PC-9 (cell line): ENCODE measurements at regions not wholly inside any gene's neighbourhood (a gene's known extent, or its start where the extent isn't known, plus 50 kb on each side); places are given as distances from the start of the nearest gene placed in this dataset.

Experiments
- BruUV-seq: library from RNA; stranded (reverse); fragments of 400-500 nt; replicated peaks from 2 replicates; lab custom pipeline; 2021; lab: Mats Ljungman, UMichigan
- CTCF ChIA-PET: fragments of 300-600 bp; sonication (Branson Sonifier 250); formaldehyde crosslinking; loops from one replicate; lab custom pipeline; 2022; ENCODE audit warnings: antibody characterized with exemption; lab: Charles Lee
- POLR2A ChIA-PET: fragments of 300-600 bp; sonication (Branson Sonifier 250); formaldehyde crosslinking; loops from one replicate; lab custom pipeline; 2022; ENCODE audit warnings: antibody characterized with exemption; ENCODE audit not compliant: unreplicated experiment; lab: Charles Lee
- DNase-seq, 2 experiments: peaks; one replicate each; pipeline versions ENCODE4 v3.0.0 to v3.0.0-alpha.2; 2015 to 2022; ENCODE audit warnings: mixed read lengths in 1 of 2
- H2AFZ ChIP-seq: fragments of 200-600 bp; sonication (generic); 2 replicates; pipeline ENCODE4 v1.8.1; 2017; ENCODE audit warnings: antibody characterized with exemption
- H3F3A ChIP-seq: fragments of 200-600 bp; sonication (generic); 2 replicates; pipeline ENCODE4 v1.8.1; 2017; ENCODE audit warnings: antibody characterized with exemption, mild to moderate bottlenecking, low read depth; ENCODE audit not compliant: insufficient read depth
- H3K27ac ChIP-seq: fragments of 200-600 bp; sonication (generic); 2 replicates; pipeline ENCODE4 v1.6.1; 2016; ENCODE audit warnings: mixed run types
- H3K27me3 ChIP-seq: fragments of 200-600 bp; sonication (generic); 2 replicates; pipeline ENCODE4 v1.6.1; 2016; ENCODE audit warnings: low read depth, mixed run types; ENCODE audit not compliant: insufficient read depth
- H3K36me3 ChIP-seq: fragments of 200-600 bp; sonication (generic); 2 replicates; pipeline ENCODE4 v1.6.1; 2016; ENCODE audit warnings: low read depth, mixed run types
- H3K4me1 ChIP-seq: fragments of 200-600 bp; sonication (generic); replicated peaks from 2 replicates; pipeline ENCODE4 v1.6.1; 2016; ENCODE audit warnings: mixed run types; ENCODE audit not compliant: insufficient read depth
- H3K4me2 ChIP-seq: fragments of 200-600 bp; sonication (generic); 2 replicates; pipeline ENCODE4 v1.6.1; 2017; ENCODE audit warnings: mixed run types
- H3K4me3 ChIP-seq: fragments of 200-600 bp; sonication (generic); 2 replicates; pipeline ENCODE4 v1.6.1; 2016; ENCODE audit warnings: mixed run types
- H3K79me2 ChIP-seq: fragments of 200-600 bp; sonication (generic); 2 replicates; pipeline ENCODE4 v1.6.1; 2017; ENCODE audit warnings: low read depth, mixed run types
- H3K9me2 ChIP-seq: fragments of 200-600 bp; sonication (generic); 2 replicates; pipeline ENCODE4 v1.8.1; 2017; ENCODE audit warnings: mild to moderate bottlenecking; ENCODE audit not compliant: insufficient read depth
- H3K9me3 ChIP-seq: fragments of 200-600 bp; sonication (generic); 2 replicates; pipeline ENCODE4 v1.8.1; 2016; ENCODE audit warnings: low read depth; ENCODE audit not compliant: insufficient read depth
- H4K20me1 ChIP-seq: fragments of 200-600 bp; sonication (generic); 2 replicates; pipeline ENCODE4 v1.8.1; 2017; ENCODE audit not compliant: insufficient read depth
- CTCF ChIP-seq: fragments of 200-600 bp; sonication (generic); conservative IDR thresholded peaks from 2 replicates; pipeline ENCODE4 v1.6.1; 2017; ENCODE audit warnings: mixed run types, antibody characterized with exemption, mild to moderate bottlenecking, moderate library complexity
- EZH2 ChIP-seq: fragments of 200-600 bp; sonication (generic); IDR thresholded peaks from 2 replicates; pipeline ENCODE4 v1.8.0; 2017; ENCODE audit warnings: antibody characterized with exemption, low read depth
- intact Hi-C: fragments of 100-400 bp; cut with micrococcal nuclease; formaldehyde crosslinking; loops from one replicate; pipeline ENCODE4 v1.10.0; 2022; ENCODE audit not compliant: unreplicated experiment

- no peaks in the 10 kb centered on the region for H3K27me3 ChIP-seq
- H3K4me1 ChIP-seq, result 0 out of 2 replicates have a peak, but pooled peaks cover 6% of the 10 kb centered on the region
- H3K27ac ChIP-seq, result no peak overlapping the region
- H2AFZ ChIP-seq, result no peak overlapping the region
- no peaks in the 10 kb centered on the region for H3F3A ChIP-seq
- no TSS peak for BruUV-seq
- no peak overlapping the region for H3K4me2 ChIP-seq
- TF ChIP-seq CTCF (no peak), EZH2 (no peak)
- no peaks in the 10 kb centered on the region for H3K79me2 ChIP-seq
- H4K20me1 ChIP-seq, result no peaks in the 10 kb centered on the region
- CTCF ChIA-PET, result interaction anchor here (0.6 kb wide), 1 partner anchor 257 kb away, joined by 8 read pairs; no protein-coding TSS in a partner anchor
- POLR2A ChIA-PET, result no interaction called here
- no peak for DNase-seq
- intact Hi-C loops, result no loop called here
- H3K36me3 ChIP-seq, result no peaks in the 10 kb centered on the region
- H3K9me3 ChIP-seq, result no peaks in the 10 kb centered on the region
- H3K4me3 ChIP-seq, result no peak overlapping the region
- H3K9me2 ChIP-seq, result no peaks in the 10 kb centered on the region
Measured at GRCh38 chr10:94186722-94187121, 176.0 kb downstream of the NOC3L start.

GRCh38 chr10:94192333-94192732 lies 170.4 kb downstream of the NOC3L start:
- Histone ChIP-seq H3K9me2 (no peaks in the 10 kb centered on the region), H3K27me3 (no peaks in the 10 kb centered on the region), H3K4me2 (no peak overlapping the region), H3K4me1 (no peaks in the 10 kb centered on the region), H3K9me3 (no peaks in the 10 kb centered on the region), H3K79me2 (no peaks in the 10 kb centered on the region), H3K27ac (no peak overlapping the region), H4K20me1 (no peaks in the 10 kb centered on the region), H3K36me3 (no peaks in the 10 kb centered on the region), H2AFZ (no peak overlapping the region), H3F3A (no peaks in the 10 kb centered on the region), H3K4me3 (no peak overlapping the region)
- BruUV-seq, result no TSS peak
- ChIA-PET CTCF (interaction anchor here (0.6 kb wide), 1 partner anchor 120 kb away, joined by 3 read pairs; no protein-coding TSS in a partner anchor), POLR2A (no interaction called here)
- no peak for DNase-seq
- no peak for TF ChIP-seq CTCF
- TF ChIP-seq EZH2, result no peak
- intact Hi-C loops, result no loop called here

DNA sequence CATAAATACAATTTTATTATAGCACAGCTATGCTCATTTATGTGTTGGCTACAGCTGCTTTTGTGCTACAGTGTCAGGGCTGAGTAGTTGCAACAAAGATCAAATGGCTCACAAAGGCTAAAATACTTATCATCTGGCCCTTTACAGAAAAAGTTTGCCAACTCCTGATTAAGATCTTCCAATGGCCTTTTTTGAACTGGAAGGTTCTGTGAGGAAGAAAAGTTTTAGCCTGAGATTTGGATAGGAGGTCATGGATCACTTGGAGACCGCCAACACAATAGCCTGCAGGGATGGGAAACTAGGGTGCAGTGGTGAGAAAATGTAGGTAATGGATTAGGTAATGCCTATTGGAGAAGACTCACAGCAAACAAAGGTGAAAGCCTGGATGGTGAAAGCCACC lies 169.8 kb downstream of the NOC3L start:
- no peak overlapping the region for H3K27ac ChIP-seq
- no peaks in the 10 kb centered on the region for H3K9me3 ChIP-seq
- no peak overlapping the region for H3K4me3 ChIP-seq
- no TSS peak for BruUV-seq
- H3K27me3 ChIP-seq, result no peaks in the 10 kb centered on the region
- no peak for TF ChIP-seq EZH2
- TF ChIP-seq CTCF, result no peak
- H2AFZ ChIP-seq, result no peak overlapping the region
- H3K4me2 ChIP-seq, result no peak overlapping the region
- CTCF ChIA-PET, result interaction anchor here (0.6 kb wide), 1 partner anchor 121 kb away, joined by 3 read pairs; no protein-coding TSS in a partner anchor
- intact Hi-C loops, result no loop called here
- no peaks in the 10 kb centered on the region for H3K4me1 ChIP-seq
- DNase-seq, result no peak
- H3F3A ChIP-seq, result no peaks in the 10 kb centered on the region
- no peaks in the 10 kb centered on the region for H3K79me2 ChIP-seq
- no peaks in the 10 kb centered on the region for H4K20me1 ChIP-seq
- H3K9me2 ChIP-seq, result no peaks in the 10 kb centered on the region
- H3K36me3 ChIP-seq, result no peaks in the 10 kb centered on the region
- POLR2A ChIA-PET, result no interaction called here
